HG02642 (cell line): ENCODE measurements at regions not wholly inside any gene's neighbourhood (a gene's known extent, or its start where the extent isn't known, plus 50 kb on each side); places are given as distances from the start of the nearest gene placed in this dataset.

Experiments
- ATAC-seq: cut with Tn5 transposase; IDR thresholded peaks from one replicate; pipeline ENCODE4 v1.9.1; 2021; ENCODE audit warnings: mild to moderate bottlenecking; ENCODE audit not compliant: unreplicated experiment, poor library complexity

GRCh38 chr2:224264259-224264658, 137.6 kb downstream of the FAM124B start:
- no peak for ATAC-seq

- no peak for ATAC-seq
Measured at GRCh38 chr2:224263571-224264043, 138.3 kb downstream of the FAM124B start.

GRCh38 chr2:224261326-224261725, 140.6 kb downstream of the FAM124B start:
- no peak for ATAC-seq

GRCh38 chr2:224260372-224261020, 141.4 kb downstream of the FAM124B start:
- ATAC-seq, result no peak

GRCh38 chr2:224259831-224260230, 142.1 kb downstream of the FAM124B start:
- ATAC-seq, result no peak

- no peak for ATAC-seq
Measured at GRCh38 chr2:224258059-224258458, 143.8 kb downstream of the FAM124B start.

- ATAC-seq, result no peak
Measured at GRCh38 chr2:224257156-224257555, 144.8 kb downstream of the FAM124B start.

GRCh38 chr2:224253464-224253863, 148.4 kb downstream of the FAM124B start:
- no peak for ATAC-seq

- ATAC-seq, result no peak
Measured at GRCh38 chr2:224252631-224253030, 149.3 kb downstream of the FAM124B start.

- ATAC-seq, result no peak
Measured at GRCh38 chr2:224248944-224249371, 152.9 kb downstream of the FAM124B start.

GRCh38 chr2:224242561-224242960, 159.3 kb downstream of the FAM124B start:
- no peak for ATAC-seq

- no peak for ATAC-seq
Measured at GRCh38 chr2:224241812-224242211, 160.1 kb downstream of the FAM124B start.

- no peak for ATAC-seq
Measured at GRCh38 chr2:224241001-224241400, 160.9 kb downstream of the FAM124B start.

- no peak for ATAC-seq
Measured at GRCh38 chr2:224223851-224224555, 177.9 kb downstream of the FAM124B start.

GRCh38 chr2:224222974-224223373, 178.9 kb downstream of the FAM124B start:
- no peak for ATAC-seq

- no peak for ATAC-seq
Measured at GRCh38 chr2:224222291-224222690, 179.6 kb downstream of the FAM124B start.

GRCh38 chr2:224221455-224221913, 180.4 kb downstream of the FAM124B start:
- ATAC-seq, result no peak

- no peak for ATAC-seq
Measured at GRCh38 chr2:224220586-224221255, 181.2 kb downstream of the FAM124B start.

GRCh38 chr2:224219781-224220180, 180.7 kb upstream of the SERPINE2 start:
- no peak for ATAC-seq

- ATAC-seq, result no peak
Measured at GRCh38 chr2:224217962-224218347, 178.9 kb upstream of the SERPINE2 start.
